LNCAP (cell line): ENCODE measurements at regions not wholly inside any gene's neighbourhood (a gene's known extent, or its start where the extent isn't known, plus 50 kb on each side); places are given as distances from the start of the nearest gene placed in this dataset.

ENCODE experiments used
- CTCF ChIP-seq: fragments of 450-650 bp; IDR thresholded peaks from 2 replicates; pipeline ENCODE4 v1.5.1; 2017; ENCODE audit warnings: mild to moderate bottlenecking

GRCh38 chr6:95660544-95660943 is 83.2 kb downstream of the MANEA start:
- TF ChIP-seq CTCF, result no peak

DNA sequence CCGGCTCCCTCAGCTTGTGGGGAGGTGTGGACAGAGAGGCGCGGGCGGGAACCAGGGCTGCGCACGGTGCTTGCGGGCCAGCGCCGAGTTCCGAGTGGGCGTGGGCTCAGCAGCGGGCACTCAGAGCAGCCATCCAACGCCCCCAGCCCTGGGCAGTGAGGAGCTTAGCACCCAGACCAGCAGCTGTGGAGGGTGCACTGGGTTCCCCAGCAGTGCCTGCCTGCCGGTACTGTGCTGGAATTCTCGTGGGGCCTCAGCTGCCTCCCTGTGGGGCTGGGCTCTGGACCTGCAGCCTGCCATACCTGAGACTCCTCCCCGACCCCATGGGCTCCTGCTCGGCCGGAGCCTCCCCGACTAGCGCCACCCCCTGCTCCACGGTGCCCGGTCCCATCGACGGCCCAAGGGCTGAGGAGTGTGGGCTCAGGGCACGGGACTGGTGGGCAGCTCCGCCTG is 92.7 kb downstream of the MANEA start:
- TF ChIP-seq CTCF, result no peak

DNA sequence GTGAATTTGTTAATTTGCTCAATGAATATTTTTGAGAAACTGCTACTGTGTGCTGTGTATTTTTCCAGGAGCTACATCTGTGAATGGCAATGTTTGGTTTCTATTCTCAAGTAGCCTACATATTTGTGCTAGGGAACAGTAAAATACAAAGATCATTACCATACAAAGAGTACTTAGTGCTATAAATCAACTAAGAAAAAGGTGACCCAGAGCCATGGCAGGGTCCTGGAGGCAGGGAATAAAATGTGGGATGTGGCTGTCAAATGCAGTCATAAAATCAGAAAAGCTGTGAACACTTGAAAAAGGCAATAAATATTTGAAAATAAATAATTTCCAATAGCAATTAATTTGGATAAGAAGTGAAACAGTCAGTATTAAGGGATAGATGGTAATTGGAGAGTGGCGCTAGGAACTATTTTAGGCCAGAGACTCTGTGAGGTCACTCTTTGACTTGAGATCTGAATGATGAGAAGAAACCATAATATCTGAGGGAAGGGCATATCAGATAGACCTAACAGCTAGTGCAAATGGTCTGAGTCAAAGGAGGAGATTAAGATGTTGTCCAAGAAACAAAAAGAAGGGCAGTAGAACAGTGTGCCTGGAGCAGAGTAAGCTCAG is 98.8 kb downstream of the MANEA start:
- TF ChIP-seq CTCF, result no peak

DNA sequence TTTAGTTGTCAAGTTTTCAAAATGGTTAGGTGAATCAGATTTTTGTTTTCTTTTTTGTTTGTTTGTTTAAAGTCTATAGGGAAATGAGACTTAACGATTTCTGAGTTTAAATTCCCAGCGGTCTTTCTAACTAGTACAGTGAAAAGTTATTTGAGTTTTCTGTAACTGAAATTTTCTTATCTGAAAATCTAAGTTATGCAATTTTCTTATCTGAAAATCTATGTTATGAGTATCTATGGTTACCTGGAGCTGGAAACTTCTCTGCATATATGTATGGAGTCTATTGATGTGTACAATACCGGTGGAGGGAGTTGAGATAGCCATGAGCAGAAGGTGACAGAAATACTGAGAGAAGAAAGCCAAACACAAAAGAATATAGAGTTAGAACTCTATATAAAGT is 102.6 kb downstream of the MANEA start:
- TF ChIP-seq CTCF, result no peak

DNA sequence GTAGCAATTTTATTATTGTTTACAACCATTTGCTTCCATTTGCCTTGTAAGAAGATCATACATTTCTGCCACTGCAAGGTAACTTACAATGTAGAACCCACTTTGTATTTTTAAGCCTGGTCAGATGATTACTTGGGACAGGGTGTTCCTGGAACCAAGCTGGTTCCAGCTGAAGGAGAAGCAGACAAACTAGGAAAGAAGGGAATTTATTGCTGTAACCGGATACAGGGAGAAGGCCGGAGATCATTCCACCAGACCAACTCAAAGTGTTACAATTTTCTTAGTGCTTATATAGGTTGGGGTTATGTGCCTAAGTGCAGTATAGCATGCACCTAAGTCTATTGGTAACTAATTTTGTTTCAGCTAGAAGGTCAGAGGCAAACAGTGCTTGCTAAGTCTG is 104.4 kb downstream of the MANEA start:
- no peak for TF ChIP-seq CTCF

DNA sequence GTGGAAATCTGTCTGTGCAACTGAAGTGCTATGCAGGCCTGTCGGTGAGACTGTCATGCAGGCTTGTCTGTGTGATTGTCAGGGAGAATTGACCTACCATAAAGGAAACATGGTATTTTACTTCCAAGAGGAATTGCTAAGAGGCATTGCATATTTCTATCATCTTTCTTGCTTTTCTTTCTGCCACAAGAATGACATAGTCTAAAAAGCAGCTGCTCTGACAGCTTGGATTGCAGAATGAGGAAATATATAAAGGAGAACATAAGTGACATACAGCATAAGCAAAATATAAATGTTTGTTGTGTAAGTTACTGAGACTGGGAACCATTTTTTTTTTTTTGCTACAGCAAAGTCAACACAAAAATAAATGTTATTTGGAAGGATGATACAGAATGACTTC is 105.1 kb downstream of the MANEA start:
- TF ChIP-seq CTCF, result no peak

DNA sequence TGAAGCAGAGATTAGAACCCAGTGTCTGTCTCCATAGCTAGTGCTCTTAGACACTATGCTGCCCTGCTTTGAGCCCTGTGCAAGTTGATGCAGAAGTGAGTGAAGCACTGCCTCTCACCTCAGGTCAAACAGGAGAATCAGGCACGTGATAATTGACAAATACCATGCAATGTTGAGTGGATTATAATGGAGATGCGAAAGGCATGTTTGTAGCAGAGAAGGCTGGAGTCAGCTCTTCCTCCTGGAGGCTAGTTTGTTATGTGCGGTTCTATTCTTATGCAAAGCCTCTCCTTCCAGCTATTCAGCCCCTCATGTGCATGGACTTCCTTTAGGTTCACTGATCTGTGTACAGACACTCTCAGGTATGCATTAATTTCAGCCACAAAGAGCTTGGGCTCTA is 108.5 kb downstream of the MANEA start:
- no peak for TF ChIP-seq CTCF

DNA sequence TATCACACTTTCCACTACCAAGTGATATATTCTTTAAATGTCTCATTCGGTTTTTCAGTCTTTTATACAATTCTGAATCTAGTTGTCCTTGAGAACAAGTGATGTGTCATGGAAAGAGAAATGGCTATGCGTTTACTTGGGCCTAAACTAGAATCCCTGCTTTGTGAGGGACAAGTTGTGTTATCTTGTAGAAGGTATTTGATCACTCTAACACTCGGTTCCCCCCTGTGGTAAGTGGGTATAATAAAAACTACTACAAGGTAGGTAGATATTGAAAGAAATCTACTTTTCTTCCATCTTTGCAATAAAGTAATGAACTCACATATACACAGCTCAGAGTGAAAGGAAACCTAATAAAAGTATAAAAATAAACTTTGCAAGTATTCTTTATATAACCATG is 108.9 kb downstream of the MANEA start:
- TF ChIP-seq CTCF, result no peak
